ENCODE measurements at regions not wholly inside any gene's neighbourhood (a gene's known extent, or its start where the extent isn't known, plus 50 kb on each side); places are given as distances from the start of the nearest gene placed in this dataset.

DNA sequence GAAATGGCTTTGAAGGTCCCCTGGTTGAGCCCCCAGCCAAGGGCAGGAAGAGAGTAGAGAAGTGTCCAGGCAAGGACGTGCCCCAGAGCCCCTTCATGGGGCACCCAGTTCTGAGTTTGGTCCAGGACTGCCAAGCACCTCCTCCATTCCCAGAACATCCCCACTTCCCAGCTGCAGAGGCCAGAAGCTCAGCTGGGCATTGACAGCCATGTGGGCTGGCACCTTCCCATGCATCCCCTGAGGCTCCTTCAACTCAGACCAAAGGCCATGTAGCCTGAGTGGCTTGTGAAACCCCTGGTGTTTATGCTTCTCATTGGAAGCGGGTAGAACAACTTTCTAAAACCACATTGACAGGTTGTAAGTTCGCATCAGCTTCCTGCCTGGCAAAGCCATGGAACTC is 789.6 kb downstream of the TBC1D22A start:
- TF ChIP-seq CTCF (conservative IDR thresholded peaks at IDR 0.05; ENCODE audit: low read depth, low read length) (no peak), POLR2A (IDR thresholded peaks at IDR 0.05; ENCODE audit: low read depth, low read length) (no peak)

Data from IMR-90 (cell line).